ENCODE measurements at regions not wholly inside any gene's neighbourhood (a gene's known extent, or its start where the extent isn't known, plus 50 kb on each side); places are given as distances from the start of the nearest gene placed in this dataset.

DNA sequence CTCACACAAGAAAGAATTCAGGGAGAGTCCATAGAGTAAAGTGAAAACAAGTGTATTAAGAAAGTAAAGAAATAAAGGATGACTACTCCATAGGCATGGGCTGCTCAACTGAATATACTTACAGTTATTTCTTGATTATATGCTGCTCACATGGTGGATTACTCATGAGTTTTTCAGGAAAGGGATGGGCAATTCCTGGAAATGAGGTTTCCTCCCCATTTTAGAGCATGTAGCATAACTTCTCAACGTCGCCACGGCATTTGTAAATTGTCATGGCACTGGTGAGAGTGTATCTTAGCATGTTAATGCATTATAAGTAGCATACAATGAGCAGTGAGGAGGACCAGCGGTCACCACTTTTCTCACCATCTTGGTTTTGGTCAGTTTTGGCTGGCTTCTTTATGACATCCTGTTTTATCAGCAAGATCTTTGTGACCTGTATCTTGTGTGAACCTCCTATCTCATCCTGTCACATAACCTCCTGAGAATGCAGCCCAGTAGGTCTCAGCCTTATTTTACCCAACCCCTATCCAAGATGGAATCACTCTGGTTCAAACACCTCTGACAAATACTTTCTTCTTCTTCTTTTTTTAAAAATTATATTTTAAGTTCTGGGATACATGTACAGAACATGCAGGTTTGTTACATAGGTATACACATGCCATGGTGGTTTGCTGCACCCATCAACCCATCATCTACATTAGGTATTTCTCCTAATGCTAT lies 849.7 kb downstream of the TBL1XR1 start (continued):
- TF ChIP-seq, protein P1, sequence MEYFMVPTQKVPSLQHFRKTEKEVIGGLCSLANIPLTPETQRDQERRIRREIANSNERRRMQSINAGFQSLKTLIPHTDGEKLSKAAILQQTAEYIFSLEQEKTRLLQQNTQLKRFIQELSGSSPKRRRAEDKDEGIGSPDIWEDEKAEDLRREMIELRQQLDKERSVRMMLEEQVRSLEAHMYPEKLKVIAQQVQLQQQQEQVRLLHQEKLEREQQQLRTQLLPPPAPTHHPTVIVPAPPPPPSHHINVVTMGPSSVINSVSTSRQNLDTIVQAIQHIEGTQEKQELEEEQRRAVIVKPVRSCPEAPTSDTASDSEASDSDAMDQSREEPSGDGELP (CRISPR knock-in tag; IDR thresholded peaks at IDR 0.05; ENCODE audit: borderline replicate concordance): no peak
- TF ChIP-seq GATAD2B (IDR thresholded peaks at IDR 0.05; ENCODE audit: borderline replicate concordance): no peak
- TF ChIP-seq, protein P2, sequence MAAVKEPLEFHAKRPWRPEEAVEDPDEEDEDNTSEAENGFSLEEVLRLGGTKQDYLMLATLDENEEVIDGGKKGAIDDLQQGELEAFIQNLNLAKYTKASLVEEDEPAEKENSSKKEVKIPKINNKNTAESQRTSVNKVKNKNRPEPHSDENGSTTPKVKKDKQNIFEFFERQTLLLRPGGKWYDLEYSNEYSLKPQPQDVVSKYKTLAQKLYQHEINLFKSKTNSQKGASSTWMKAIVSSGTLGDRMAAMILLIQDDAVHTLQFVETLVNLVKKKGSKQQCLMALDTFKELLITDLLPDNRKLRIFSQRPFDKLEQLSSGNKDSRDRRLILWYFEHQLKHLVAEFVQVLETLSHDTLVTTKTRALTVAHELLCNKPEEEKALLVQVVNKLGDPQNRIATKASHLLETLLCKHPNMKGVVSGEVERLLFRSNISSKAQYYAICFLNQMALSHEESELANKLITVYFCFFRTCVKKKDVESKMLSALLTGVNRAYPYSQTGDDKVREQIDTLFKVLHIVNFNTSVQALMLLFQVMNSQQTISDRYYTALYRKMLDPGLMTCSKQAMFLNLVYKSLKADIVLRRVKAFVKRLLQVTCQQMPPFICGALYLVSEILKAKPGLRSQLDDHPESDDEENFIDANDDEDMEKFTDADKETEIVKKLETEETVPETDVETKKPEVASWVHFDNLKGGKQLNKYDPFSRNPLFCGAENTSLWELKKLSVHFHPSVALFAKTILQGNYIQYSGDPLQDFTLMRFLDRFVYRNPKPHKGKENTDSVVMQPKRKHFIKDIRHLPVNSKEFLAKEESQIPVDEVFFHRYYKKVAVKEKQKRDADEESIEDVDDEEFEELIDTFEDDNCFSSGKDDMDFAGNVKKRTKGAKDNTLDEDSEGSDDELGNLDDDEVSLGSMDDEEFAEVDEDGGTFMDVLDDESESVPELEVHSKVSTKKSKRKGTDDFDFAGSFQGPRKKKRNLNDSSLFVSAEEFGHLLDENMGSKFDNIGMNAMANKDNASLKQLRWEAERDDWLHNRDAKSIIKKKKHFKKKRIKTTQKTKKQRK (IDR thresholded peaks at IDR 0.05; ENCODE audit: borderline replicate concordance, low read depth, low read length): no peak
- no peak for TF ChIP-seq ZSCAN32 (CRISPR knock-in tag; IDR thresholded peaks at IDR 0.05)
- TF ChIP-seq, protein P3, sequence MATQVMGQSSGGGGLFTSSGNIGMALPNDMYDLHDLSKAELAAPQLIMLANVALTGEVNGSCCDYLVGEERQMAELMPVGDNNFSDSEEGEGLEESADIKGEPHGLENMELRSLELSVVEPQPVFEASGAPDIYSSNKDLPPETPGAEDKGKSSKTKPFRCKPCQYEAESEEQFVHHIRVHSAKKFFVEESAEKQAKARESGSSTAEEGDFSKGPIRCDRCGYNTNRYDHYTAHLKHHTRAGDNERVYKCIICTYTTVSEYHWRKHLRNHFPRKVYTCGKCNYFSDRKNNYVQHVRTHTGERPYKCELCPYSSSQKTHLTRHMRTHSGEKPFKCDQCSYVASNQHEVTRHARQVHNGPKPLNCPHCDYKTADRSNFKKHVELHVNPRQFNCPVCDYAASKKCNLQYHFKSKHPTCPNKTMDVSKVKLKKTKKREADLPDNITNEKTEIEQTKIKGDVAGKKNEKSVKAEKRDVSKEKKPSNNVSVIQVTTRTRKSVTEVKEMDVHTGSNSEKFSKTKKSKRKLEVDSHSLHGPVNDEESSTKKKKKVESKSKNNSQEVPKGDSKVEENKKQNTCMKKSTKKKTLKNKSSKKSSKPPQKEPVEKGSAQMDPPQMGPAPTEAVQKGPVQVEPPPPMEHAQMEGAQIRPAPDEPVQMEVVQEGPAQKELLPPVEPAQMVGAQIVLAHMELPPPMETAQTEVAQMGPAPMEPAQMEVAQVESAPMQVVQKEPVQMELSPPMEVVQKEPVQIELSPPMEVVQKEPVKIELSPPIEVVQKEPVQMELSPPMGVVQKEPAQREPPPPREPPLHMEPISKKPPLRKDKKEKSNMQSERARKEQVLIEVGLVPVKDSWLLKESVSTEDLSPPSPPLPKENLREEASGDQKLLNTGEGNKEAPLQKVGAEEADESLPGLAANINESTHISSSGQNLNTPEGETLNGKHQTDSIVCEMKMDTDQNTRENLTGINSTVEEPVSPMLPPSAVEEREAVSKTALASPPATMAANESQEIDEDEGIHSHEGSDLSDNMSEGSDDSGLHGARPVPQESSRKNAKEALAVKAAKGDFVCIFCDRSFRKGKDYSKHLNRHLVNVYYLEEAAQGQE (IDR thresholded peaks at IDR 0.05; ENCODE audit: borderline replicate concordance): no peak
- TF ChIP-seq, protein P3 (CRISPR knock-in tag; IDR thresholded peaks at IDR 0.05; ENCODE audit: low read depth): no peak
- no peak for TF ChIP-seq MYBL2 (IDR thresholded peaks at IDR 0.05; ENCODE audit: low read depth)
- no peak for TF ChIP-seq MYBL2 (CRISPR knock-in tag; IDR thresholded peaks at IDR 0.05; ENCODE audit: borderline replicate concordance)
- no peak for TF ChIP-seq CHD2 (IDR thresholded peaks at IDR 0.05; ENCODE audit: low read depth, low read length)
- no peak for TF ChIP-seq HMG20B (CRISPR knock-in tag; IDR thresholded peaks at IDR 0.05)
- TF ChIP-seq EHMT2 (IDR thresholded peaks at IDR 0.05): no peak
- no peak for TF ChIP-seq SRSF1 (IDR thresholded peaks at IDR 0.05; ENCODE audit: low read depth, low read length)
- TF ChIP-seq, protein P4, sequence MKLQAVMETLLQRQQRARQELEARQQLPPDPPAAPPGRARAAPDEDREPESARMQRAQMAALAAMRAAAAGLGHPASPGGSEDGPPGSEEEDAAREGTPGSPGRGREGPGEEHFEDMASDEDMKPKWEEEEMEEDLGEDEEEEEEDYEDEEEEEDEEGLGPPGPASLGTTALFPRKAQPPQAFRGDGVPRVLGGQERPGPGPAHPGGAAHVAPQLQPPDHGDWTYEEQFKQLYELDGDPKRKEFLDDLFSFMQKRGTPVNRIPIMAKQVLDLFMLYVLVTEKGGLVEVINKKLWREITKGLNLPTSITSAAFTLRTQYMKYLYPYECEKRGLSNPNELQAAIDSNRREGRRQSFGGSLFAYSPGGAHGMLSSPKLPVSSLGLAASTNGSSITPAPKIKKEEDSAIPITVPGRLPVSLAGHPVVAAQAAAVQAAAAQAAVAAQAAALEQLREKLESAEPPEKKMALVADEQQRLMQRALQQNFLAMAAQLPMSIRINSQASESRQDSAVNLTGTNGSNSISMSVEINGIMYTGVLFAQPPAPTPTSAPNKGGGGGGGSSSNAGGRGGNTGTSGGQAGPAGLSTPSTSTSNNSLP (IDR thresholded peaks at IDR 0.05; ENCODE audit: borderline replicate concordance, low read depth, low read length): no peak
- no peak for TF ChIP-seq FOXK2 (conservative IDR thresholded peaks at IDR 0.05 in 1 of 2, IDR thresholded peaks at IDR 0.05 in 1 of 2; ENCODE audit: low read depth in 2 of 2)

Measured in K562 (cell line).